Erythroblast (primary cell): ENCODE measurements at regions not wholly inside any gene's neighbourhood (a gene's known extent, or its start where the extent isn't known, plus 50 kb on each side); places are given as distances from the start of the nearest gene placed in this dataset.

Experiments used
- GATA1 ChIP-seq: IDR thresholded peaks from 2 replicates; pipeline ENCODE4 v1.6.1; 2011; ENCODE audit warnings: low read depth, mild to moderate bottlenecking, control low read depth, low read length, moderate library complexity
- POLR2A ChIP-seq: IDR thresholded peaks from 2 replicates; pipeline ENCODE4 v1.6.1; 2011; ENCODE audit warnings: mild to moderate bottlenecking, low read length

DNA sequence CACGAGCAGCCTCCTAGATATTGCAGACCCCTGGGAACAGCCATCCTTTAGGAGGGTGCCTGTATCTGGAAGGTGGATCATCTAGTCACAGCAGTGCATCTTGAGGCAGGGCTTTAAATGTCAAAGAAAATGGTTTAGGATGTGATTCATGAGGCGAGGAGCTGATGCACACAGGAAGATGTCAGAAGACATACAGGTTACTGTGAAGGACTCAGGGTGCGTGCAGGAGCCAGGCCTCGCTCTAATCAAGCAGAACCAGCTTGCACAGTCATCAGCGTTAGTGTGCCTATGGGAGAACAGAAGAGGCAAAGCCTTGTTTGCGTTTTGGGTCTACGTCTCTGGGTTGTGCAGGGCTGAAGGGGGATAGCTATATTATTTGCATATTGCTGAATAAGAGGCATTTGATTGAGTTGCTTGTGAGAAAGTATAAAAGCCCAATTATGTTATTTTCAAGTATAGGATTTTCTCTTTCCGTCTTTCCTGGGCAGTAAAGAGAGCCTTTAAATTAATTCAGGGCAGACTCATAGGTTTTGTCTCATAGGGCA, 77.3 kb upstream of the RPH3A start:
- no peak for TF ChIP-seq POLR2A
- no peak for TF ChIP-seq GATA1
